Neural progenitor cell (in vitro differentiated cells): ENCODE measurements at regions not wholly inside any gene's neighbourhood (a gene's known extent, or its start where the extent isn't known, plus 50 kb on each side); places are given as distances from the start of the nearest gene placed in this dataset.
A peak's percentile ranks its signal among the peaks of the same experiment; 100 is the strongest.

Experiments
- DNase-seq: peaks from one replicate; pipeline ENCODE4 v3.0.0-alpha.2; 2016; ENCODE audit warnings: low spot score
- H2AFZ ChIP-seq: fragments of 200-600 bp; sonication (generic); replicated peaks from 2 replicates; pipeline ENCODE4 v1.6.1; 2016; ENCODE audit warnings: antibody characterized with exemption
- H3F3A ChIP-seq: fragments of 200-600 bp; sonication (generic); 2 replicates; pipeline ENCODE4 v1.6.1; 2016; ENCODE audit warnings: antibody characterized with exemption, low read depth
- H3K27ac ChIP-seq: fragments of 200-600 bp; sonication (generic); 2 replicates; pipeline ENCODE4 v1.5.1; 2016; ENCODE audit warnings: mild to moderate bottlenecking
- H3K27me3 ChIP-seq: fragments of 200-600 bp; sonication (generic); 2 replicates; pipeline ENCODE4 v1.6.1; 2016; ENCODE audit warnings: mild to moderate bottlenecking, moderate library complexity
- H3K36me3 ChIP-seq: fragments of 200-600 bp; sonication (generic); 2 replicates; pipeline ENCODE4 v1.5.1; 2016
- H3K4me1 ChIP-seq: fragments of 200-600 bp; sonication (generic); 2 replicates; pipeline ENCODE4 v1.6.1; 2016; ENCODE audit warnings: mixed run types
- H3K4me2 ChIP-seq: fragments of 200-600 bp; sonication (generic); 2 replicates; pipeline ENCODE4 v1.6.1; 2016
- H3K4me3 ChIP-seq: fragments of 200-600 bp; sonication (generic); 2 replicates; pipeline ENCODE4 v1.5.1; 2016
- H3K79me2 ChIP-seq: fragments of 200-600 bp; sonication (generic); 2 replicates; pipeline ENCODE4 v1.6.1; 2016; ENCODE audit warnings: low read depth
- H3K9ac ChIP-seq: fragments of 200-600 bp; sonication (generic); 2 replicates; pipeline ENCODE4 v1.6.1; 2016
- H3K9me3 ChIP-seq: fragments of 200-600 bp; sonication (generic); 2 replicates; pipeline ENCODE4 v1.5.1; 2016; ENCODE audit warnings: low read depth
- H4K20me1 ChIP-seq: fragments of 200-600 bp; sonication (generic); 2 replicates; pipeline ENCODE4 v1.6.1; 2016; ENCODE audit warnings: low read depth
- H3K27ac Mint-ChIP-seq: 3 replicates; pipeline ENCODE4 v1.8.0; 2021; ENCODE audit warnings: mixed read lengths
- H3K27me3 Mint-ChIP-seq: 2 replicates; pipeline ENCODE4 v1.8.0; 2022; ENCODE audit warnings: low read depth, mild to moderate bottlenecking, inconsistent platforms, moderate library complexity, mixed read lengths; ENCODE audit not compliant: insufficient read depth
- H3K36me3 Mint-ChIP-seq: 3 replicates; pipeline ENCODE4 v1.8.0; 2021; ENCODE audit warnings: mixed read lengths
- H3K4me1 Mint-ChIP-seq: 3 replicates; pipeline ENCODE4 v1.8.0; 2021; ENCODE audit warnings: mixed read lengths
- H3K4me3 Mint-ChIP-seq: 3 replicates; pipeline ENCODE4 v1.8.0; 2021; ENCODE audit warnings: mild to moderate bottlenecking, moderate library complexity, mixed read lengths
- H3K9me3 Mint-ChIP-seq: 3 replicates; pipeline ENCODE4 v1.8.0; 2020; ENCODE audit warnings: mixed read lengths
- EZH2 ChIP-seq: fragments of 200-600 bp; sonication (generic); IDR thresholded peaks from 2 replicates; pipeline ENCODE4 v1.6.1; 2017; ENCODE audit warnings: antibody characterized with exemption, mild to moderate bottlenecking, moderate library complexity
- EZH2phosphoT487 ChIP-seq: fragments of 200-600 bp; sonication (generic); IDR thresholded peaks from 2 replicates; pipeline ENCODE4 v1.6.1; 2017; ENCODE audit warnings: antibody characterized with exemption
- TF ChIP-seq, protein P1 (sequence below): fragments of 200-600 bp; sonication (generic); IDR thresholded peaks from 2 replicates; pipeline ENCODE4 v1.5.1; 2017; ENCODE audit warnings: antibody characterized with exemption, mild to moderate bottlenecking

DNA sequence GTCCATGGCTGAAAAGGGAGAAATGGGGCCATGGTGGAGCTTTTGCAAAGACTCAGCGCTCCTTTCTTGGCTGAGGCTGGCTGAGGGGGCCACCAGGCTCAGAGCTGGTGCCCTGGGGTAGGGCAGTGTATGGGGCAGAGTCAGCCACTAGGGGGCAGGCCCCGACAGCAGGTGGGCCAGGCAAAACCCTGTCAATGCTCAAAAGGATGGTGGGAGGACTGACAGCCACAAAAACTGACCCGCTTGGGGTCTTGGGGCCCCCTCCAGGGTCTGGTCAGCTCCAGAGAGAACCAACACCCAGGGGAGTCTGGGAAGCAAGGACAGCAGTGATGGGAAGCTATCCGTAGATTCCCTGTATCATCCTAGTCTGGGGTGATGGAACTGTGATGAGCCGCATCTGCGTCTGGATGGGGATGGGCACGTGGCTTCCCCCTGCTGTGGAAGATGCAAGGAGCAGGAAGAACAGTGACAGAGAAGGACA is 306.9 kb downstream of the DHX35 start:
- H4K20me1 ChIP-seq: no peaks in the 10 kb centered on the region
- peak; percentile 81 for DNase-seq
- H3K9ac ChIP-seq: no peak overlapping the region
- H3F3A ChIP-seq: peaks cover 16% of the 10 kb centered on the region
- H3K4me1 Mint-ChIP-seq: peaks cover 30% of the 10 kb centered on the region
- TF ChIP-seq, protein P1, sequence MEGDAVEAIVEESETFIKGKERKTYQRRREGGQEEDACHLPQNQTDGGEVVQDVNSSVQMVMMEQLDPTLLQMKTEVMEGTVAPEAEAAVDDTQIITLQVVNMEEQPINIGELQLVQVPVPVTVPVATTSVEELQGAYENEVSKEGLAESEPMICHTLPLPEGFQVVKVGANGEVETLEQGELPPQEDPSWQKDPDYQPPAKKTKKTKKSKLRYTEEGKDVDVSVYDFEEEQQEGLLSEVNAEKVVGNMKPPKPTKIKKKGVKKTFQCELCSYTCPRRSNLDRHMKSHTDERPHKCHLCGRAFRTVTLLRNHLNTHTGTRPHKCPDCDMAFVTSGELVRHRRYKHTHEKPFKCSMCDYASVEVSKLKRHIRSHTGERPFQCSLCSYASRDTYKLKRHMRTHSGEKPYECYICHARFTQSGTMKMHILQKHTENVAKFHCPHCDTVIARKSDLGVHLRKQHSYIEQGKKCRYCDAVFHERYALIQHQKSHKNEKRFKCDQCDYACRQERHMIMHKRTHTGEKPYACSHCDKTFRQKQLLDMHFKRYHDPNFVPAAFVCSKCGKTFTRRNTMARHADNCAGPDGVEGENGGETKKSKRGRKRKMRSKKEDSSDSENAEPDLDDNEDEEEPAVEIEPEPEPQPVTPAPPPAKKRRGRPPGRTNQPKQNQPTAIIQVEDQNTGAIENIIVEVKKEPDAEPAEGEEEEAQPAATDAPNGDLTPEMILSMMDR: peak; percentile 96
- no peak for TF ChIP-seq EZH2
- peaks cover 25% of the 10 kb centered on the region for H3K4me1 ChIP-seq
- no peaks in the 10 kb centered on the region for H3K9me3 ChIP-seq
- H3K27me3 Mint-ChIP-seq: peaks cover 7% of the 10 kb centered on the region
- H3K27me3 ChIP-seq: no peaks in the 10 kb centered on the region
- no peaks in the 10 kb centered on the region for H3K36me3 ChIP-seq
- H2AFZ ChIP-seq: peak overlapping the region; percentile 19
- no peak overlapping the region for H3K27ac Mint-ChIP-seq
- H3K79me2 ChIP-seq: no peaks in the 10 kb centered on the region
- H3K27ac ChIP-seq: no peak overlapping the region
- no peak overlapping the region for H3K4me3 ChIP-seq
- peak overlapping the region; percentile 50 for H3K4me2 ChIP-seq
- H3K36me3 Mint-ChIP-seq: no peaks in the 10 kb centered on the region
- no peak overlapping the region for H3K4me3 Mint-ChIP-seq
- no peaks in the 10 kb centered on the region for H3K9me3 Mint-ChIP-seq

DNA sequence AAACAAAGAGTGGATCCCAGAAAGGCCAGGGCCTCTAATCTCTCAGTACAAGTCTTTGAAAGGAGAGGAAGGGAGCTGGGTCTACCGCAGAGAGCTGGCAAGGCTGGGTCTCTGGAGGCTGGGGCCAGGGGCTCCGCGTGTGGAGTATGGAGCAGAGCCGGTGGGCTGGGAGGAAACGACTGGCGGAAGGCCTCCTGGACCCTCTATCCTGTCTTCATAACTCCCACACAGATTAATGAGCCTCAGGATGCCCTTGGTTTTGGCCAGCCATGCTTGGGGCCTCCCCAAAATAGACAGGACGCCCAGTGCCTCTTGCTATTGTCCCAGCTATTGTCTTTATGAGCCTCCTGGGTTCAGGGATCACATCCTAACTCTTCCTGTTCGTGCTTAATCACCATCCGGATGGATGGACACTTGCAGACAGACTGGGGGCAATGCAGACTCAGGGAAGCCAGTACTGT is 306.4 kb downstream of the DHX35 start:
- Histone ChIP-seq H2AFZ (peak overlapping the region; percentile 19), H3K36me3 (no peaks in the 10 kb centered on the region), H3K79me2 (no peaks in the 10 kb centered on the region), H3K4me3 (no peak overlapping the region), H3K27me3 (no peaks in the 10 kb centered on the region), H3K4me2 (peak overlapping the region; percentile 50), H3K27ac (peak overlapping the region; percentile 34), H3F3A (peaks cover 16% of the 10 kb centered on the region), H4K20me1 (no peaks in the 10 kb centered on the region), H3K4me1 (peaks cover 25% of the 10 kb centered on the region), H3K9me3 (no peaks in the 10 kb centered on the region), H3K9ac (no peak overlapping the region)
- Mint-ChIP-seq H3K27ac (no peak overlapping the region), H3K27me3 (peaks cover 7% of the 10 kb centered on the region), H3K9me3 (no peaks in the 10 kb centered on the region), H3K4me3 (no peak overlapping the region), H3K4me1 (peaks cover 30% of the 10 kb centered on the region), H3K36me3 (no peaks in the 10 kb centered on the region)
- no peak for TF ChIP-seq EZH2
- TF ChIP-seq EZH2phosphoT487: no peak
- TF ChIP-seq, protein P1: no peak
- DNase-seq: peak; percentile 52

DNA sequence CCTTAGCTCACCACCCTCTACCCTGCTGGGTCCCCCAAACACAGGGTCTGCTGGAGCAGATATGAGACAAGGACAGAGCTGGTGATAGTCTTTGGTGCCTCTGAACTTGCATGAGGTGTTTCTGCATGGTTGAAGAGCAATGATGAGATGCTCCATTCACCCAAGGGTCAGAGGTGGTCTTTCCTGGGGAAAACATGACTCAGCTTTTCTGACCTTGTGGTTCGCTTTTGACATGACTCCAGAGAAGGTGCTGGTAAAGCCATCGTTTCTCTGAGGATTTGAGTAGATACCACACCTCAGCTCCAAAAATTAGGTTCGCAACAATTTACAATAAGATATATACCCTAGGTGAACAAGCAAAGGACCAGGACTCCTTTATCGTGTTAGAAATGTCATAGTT is 304.8 kb downstream of the DHX35 start:
- H4K20me1 ChIP-seq: no peaks in the 10 kb centered on the region
- no peak for DNase-seq
- Mint-ChIP-seq H3K4me3 (no peak overlapping the region), H3K36me3 (no peaks in the 10 kb centered on the region), H3K4me1 (peaks cover 30% of the 10 kb centered on the region), H3K27me3 (peaks cover 3% of the 10 kb centered on the region), H3K9me3 (no peaks in the 10 kb centered on the region), H3K27ac (no peak overlapping the region)
- H3K9me3 ChIP-seq: no peaks in the 10 kb centered on the region
- no peaks in the 10 kb centered on the region for H3K27me3 ChIP-seq
- H3K79me2 ChIP-seq: no peaks in the 10 kb centered on the region
- no peak overlapping the region for H2AFZ ChIP-seq
- H3K27ac ChIP-seq: no peak overlapping the region
- H3K36me3 ChIP-seq: no peaks in the 10 kb centered on the region
- peaks cover 16% of the 10 kb centered on the region for H3F3A ChIP-seq
- TF ChIP-seq EZH2phosphoT487: no peak
- no peak for TF ChIP-seq EZH2
- TF ChIP-seq, protein P1: no peak
- H3K9ac ChIP-seq: no peak overlapping the region
- H3K4me2 ChIP-seq: no peak overlapping the region
- H3K4me3 ChIP-seq: no peak overlapping the region
- peaks cover 25% of the 10 kb centered on the region for H3K4me1 ChIP-seq
